ENCODE measurements at regions not wholly inside any gene's neighbourhood (a gene's known extent, or its start where the extent isn't known, plus 50 kb on each side); places are given as distances from the start of the nearest gene placed in this dataset.

GRCh38 chr15:81755626-81756025, 290.2 kb downstream of the MEX3B start:
- TF ChIP-seq POLR2A (IDR thresholded peaks at IDR 0.05) = no peak
- TF ChIP-seq, protein P1, sequence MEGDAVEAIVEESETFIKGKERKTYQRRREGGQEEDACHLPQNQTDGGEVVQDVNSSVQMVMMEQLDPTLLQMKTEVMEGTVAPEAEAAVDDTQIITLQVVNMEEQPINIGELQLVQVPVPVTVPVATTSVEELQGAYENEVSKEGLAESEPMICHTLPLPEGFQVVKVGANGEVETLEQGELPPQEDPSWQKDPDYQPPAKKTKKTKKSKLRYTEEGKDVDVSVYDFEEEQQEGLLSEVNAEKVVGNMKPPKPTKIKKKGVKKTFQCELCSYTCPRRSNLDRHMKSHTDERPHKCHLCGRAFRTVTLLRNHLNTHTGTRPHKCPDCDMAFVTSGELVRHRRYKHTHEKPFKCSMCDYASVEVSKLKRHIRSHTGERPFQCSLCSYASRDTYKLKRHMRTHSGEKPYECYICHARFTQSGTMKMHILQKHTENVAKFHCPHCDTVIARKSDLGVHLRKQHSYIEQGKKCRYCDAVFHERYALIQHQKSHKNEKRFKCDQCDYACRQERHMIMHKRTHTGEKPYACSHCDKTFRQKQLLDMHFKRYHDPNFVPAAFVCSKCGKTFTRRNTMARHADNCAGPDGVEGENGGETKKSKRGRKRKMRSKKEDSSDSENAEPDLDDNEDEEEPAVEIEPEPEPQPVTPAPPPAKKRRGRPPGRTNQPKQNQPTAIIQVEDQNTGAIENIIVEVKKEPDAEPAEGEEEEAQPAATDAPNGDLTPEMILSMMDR (IDR thresholded peaks at IDR 0.05) = no peak

Data from right lobe of liver (tissue), 4 donors.